Keratinocyte (primary cell): ENCODE measurements at regions not wholly inside any gene's neighbourhood (a gene's known extent, or its start where the extent isn't known, plus 50 kb on each side); places are given as distances from the start of the nearest gene placed in this dataset.

Source experiments
- DNase-seq: peaks from one replicate; pipeline ENCODE4 v3.0.0-alpha.2; 2011; ENCODE audit warnings: low read depth, missing footprints, low spot score
- FAIRE-seq: peaks from 2 replicates; lab custom pipeline; 2011; peaks lifted over from hg19 to GRCh38; lab: Jason Lieb, UNC
- H2AFZ ChIP-seq: 2 replicates; pipeline ENCODE4 v1.6.0; 2012; ENCODE audit warnings: low read length, control low read depth, inconsistent platforms; ENCODE audit not compliant: control insufficient read depth
- H3K27ac ChIP-seq: 2 replicates; pipeline ENCODE4 v1.5.1; 2011; ENCODE audit warnings: low read length; ENCODE audit not compliant: control insufficient read depth, insufficient read depth
- H3K27me3 ChIP-seq: 3 replicates; pipeline ENCODE4 v1.6.0; 2011; ENCODE audit warnings: low read length; ENCODE audit not compliant: control insufficient read depth, insufficient read depth; ENCODE audit errors: extremely low read depth
- H3K36me3 ChIP-seq, 2 experiments: 2 replicates in 1 of 2; 3 replicates in 1 of 2; pipeline ENCODE4 v1.5.1; 2011; ENCODE audit warnings: low read length in 2 of 2, mild to moderate bottlenecking in 1 of 2; ENCODE audit not compliant: control insufficient read depth in 2 of 2, insufficient read depth in 2 of 2; ENCODE audit errors: extremely low read depth in 1 of 2
- H3K4me1 ChIP-seq: 3 replicates; pipeline ENCODE4 v1.5.1; 2011; ENCODE audit warnings: low read length; ENCODE audit not compliant: control insufficient read depth, insufficient read depth; ENCODE audit errors: extremely low read depth
- H3K4me2 ChIP-seq: 3 replicates; pipeline ENCODE4 v1.6.0; 2011; ENCODE audit warnings: low read depth, low read length; ENCODE audit not compliant: control insufficient read depth, insufficient read depth; ENCODE audit errors: extremely low read depth
- H3K4me3 ChIP-seq, 3 experiments: fragments of 200-600 bp in 1 of 3; sonication (generic) in 1 of 3; 2 replicates in 2 of 3; 3 replicates in 1 of 3; pipeline ENCODE4 v1.5.1; 2011 to 2016; ENCODE audit warnings: low read length in 3 of 3, mild to moderate bottlenecking in 3 of 3, control low read depth in 2 of 3, inconsistent platforms in 1 of 3, low read depth in 1 of 3, mixed read lengths in 1 of 3, mixed run types in 1 of 3, moderate library complexity in 1 of 3; ENCODE audit not compliant: control insufficient read depth in 2 of 3, insufficient read depth in 2 of 3; ENCODE audit errors: extremely low read depth in 1 of 3
- H3K79me2 ChIP-seq: 2 replicates; pipeline ENCODE4 v1.6.0; 2012; ENCODE audit warnings: low read length; ENCODE audit not compliant: control insufficient read depth, insufficient read depth
- H3K9ac ChIP-seq: 3 replicates; pipeline ENCODE4 v1.6.0; 2011; ENCODE audit warnings: low read length; ENCODE audit not compliant: control insufficient read depth, insufficient read depth; ENCODE audit errors: extremely low read depth
- H3K9me1 ChIP-seq: 3 replicates; pipeline ENCODE4 v1.6.0; 2011; ENCODE audit warnings: low read length; ENCODE audit not compliant: control insufficient read depth, insufficient read depth; ENCODE audit errors: extremely low read depth
- H3K9me3 ChIP-seq: 2 replicates; pipeline ENCODE4 v1.5.1; 2012; ENCODE audit warnings: low read depth, low read length; ENCODE audit not compliant: control insufficient read depth
- H4K20me1 ChIP-seq: 3 replicates; pipeline ENCODE4 v1.6.0; 2011; ENCODE audit warnings: low read length; ENCODE audit not compliant: control insufficient read depth, insufficient read depth; ENCODE audit errors: extremely low read depth
- EZH2 ChIP-seq: IDR thresholded peaks from one replicate; pipeline ENCODE4 v1.6.1; 2012; ENCODE audit warnings: inconsistent platforms, mild to moderate bottlenecking, low read length, moderate library complexity
- dilution Hi-C: fragments of 300-500 bp; cut with MboI; formaldehyde crosslinking; loops from one replicate; pipeline ENCODE4 v1.7.0; 2020; ENCODE audit warnings: low sequenced_read_pairs; ENCODE audit not compliant: extremely low pct_ligation_motif_present
- TF ChIP-seq, protein P1 (sequence below), 3 experiments: IDR thresholded peaks in 1 of 3; conservative IDR thresholded peaks in 1 of 3; optimal IDR thresholded peaks in 1 of 3; 2 replicates in 2 of 3; 3 replicates in 1 of 3; pipeline versions ENCODE3 to v1.5.1; 2011; ENCODE audit warnings: low read length in 3 of 3, mild to moderate bottlenecking in 3 of 3, moderate library complexity in 2 of 3, control low read depth in 1 of 3, inconsistent platforms in 1 of 3; ENCODE audit not compliant: insufficient read depth in 2 of 3; ENCODE audit errors: extremely low read depth in 1 of 3

- Histone ChIP-seq H3K36me3 (no peaks in the 10 kb centered on the region), H3K27me3 (no peaks in the 10 kb centered on the region), H3K4me3 (no peak overlapping the region), H3K27ac (no peak overlapping the region), H3K4me2 (no peak overlapping the region), H3K9me1 (no peaks in the 10 kb centered on the region), H3K4me1 (no peaks in the 10 kb centered on the region), H3K79me2 (no peaks in the 10 kb centered on the region), H4K20me1 (no peaks in the 10 kb centered on the region), H3K9me3 (no peaks in the 10 kb centered on the region), H3K9ac (no peak overlapping the region), H2AFZ (no peak overlapping the region)
- DNase-seq, result no peak
- TF ChIP-seq, protein P1, sequence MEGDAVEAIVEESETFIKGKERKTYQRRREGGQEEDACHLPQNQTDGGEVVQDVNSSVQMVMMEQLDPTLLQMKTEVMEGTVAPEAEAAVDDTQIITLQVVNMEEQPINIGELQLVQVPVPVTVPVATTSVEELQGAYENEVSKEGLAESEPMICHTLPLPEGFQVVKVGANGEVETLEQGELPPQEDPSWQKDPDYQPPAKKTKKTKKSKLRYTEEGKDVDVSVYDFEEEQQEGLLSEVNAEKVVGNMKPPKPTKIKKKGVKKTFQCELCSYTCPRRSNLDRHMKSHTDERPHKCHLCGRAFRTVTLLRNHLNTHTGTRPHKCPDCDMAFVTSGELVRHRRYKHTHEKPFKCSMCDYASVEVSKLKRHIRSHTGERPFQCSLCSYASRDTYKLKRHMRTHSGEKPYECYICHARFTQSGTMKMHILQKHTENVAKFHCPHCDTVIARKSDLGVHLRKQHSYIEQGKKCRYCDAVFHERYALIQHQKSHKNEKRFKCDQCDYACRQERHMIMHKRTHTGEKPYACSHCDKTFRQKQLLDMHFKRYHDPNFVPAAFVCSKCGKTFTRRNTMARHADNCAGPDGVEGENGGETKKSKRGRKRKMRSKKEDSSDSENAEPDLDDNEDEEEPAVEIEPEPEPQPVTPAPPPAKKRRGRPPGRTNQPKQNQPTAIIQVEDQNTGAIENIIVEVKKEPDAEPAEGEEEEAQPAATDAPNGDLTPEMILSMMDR (optimal IDR thresholded peaks at IDR 0.05 in 1 of 3, IDR thresholded peaks at IDR 0.05 in 1 of 3, conservative IDR thresholded peaks at IDR 0.05 in 1 of 3; ENCODE audit: extremely low read depth in 1 of 3, insufficient read depth in 2 of 3, low read length in 3 of 3), result no peak
- no peak for TF ChIP-seq EZH2
- dilution Hi-C loops, result no loop called here
- no peak for FAIRE-seq
Measured at GRCh38 chr13:89603187-89603586, 1744.3 kb upstream of the MIR17HG start.

DNA sequence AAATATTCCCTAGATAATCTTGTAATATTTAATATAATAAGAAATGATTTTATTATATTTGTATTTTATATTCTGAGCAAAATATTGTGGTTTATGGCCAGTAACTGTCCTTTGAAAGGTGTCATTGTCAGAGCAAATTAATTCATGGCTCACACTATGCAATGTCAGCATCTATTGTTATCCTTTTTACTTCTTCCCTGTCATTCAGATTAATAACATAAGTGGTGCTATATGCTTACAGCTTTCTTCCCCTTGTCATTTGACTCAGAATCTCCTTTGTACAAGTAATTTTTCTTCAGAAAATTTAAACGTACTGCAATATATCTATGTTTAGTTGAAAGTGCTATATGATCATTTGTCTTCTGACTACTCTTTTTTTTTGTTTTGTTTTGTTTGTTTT is 1738.2 kb upstream of the MIR17HG start:
- dilution Hi-C loops, result no loop called here

More for the DNA sequence above, 1738.2 kb upstream of the MIR17HG start:
- Histone ChIP-seq H3K9ac (no peak overlapping the region), H3K36me3 (no peaks in the 10 kb centered on the region), H3K4me1 (no peaks in the 10 kb centered on the region), H3K79me2 (no peaks in the 10 kb centered on the region), H3K27me3 (no peaks in the 10 kb centered on the region), H3K9me1 (no peaks in the 10 kb centered on the region), H2AFZ (no peak overlapping the region), H3K4me3 (no peak overlapping the region), H3K4me2 (no peak overlapping the region), H3K27ac (no peak overlapping the region), H4K20me1 (no peaks in the 10 kb centered on the region), H3K9me3 (no peaks in the 10 kb centered on the region)
- no peak for TF ChIP-seq EZH2
- TF ChIP-seq, protein P1 (optimal IDR thresholded peaks at IDR 0.05 in 1 of 3, IDR thresholded peaks at IDR 0.05 in 1 of 3, conservative IDR thresholded peaks at IDR 0.05 in 1 of 3; ENCODE audit: extremely low read depth in 1 of 3, insufficient read depth in 2 of 3, low read length in 3 of 3), result no peak
- no peak for DNase-seq
- FAIRE-seq, result no peak
